Panc1 (cell line): ENCODE measurements at regions not wholly inside any gene's neighbourhood (a gene's known extent, or its start where the extent isn't known, plus 50 kb on each side); places are given as distances from the start of the nearest gene placed in this dataset.

Experiments
- ATAC-seq: fragments of 200-7000 bp; cut with Tn5 transposase; 2 replicates; pipeline ENCODE4 v1.9.1; 2020; ENCODE audit warnings: mild to moderate bottlenecking, moderate library complexity
- BruUV-seq: library from RNA; stranded (reverse); fragments of 400-500 nt; replicated peaks from 2 replicates; lab custom pipeline; 2021; lab: Mats Ljungman, UMichigan
- CTCF ChIA-PET: fragments of 300-600 bp; sonication (Branson Sonifier 250); formaldehyde crosslinking; loops from one replicate; lab custom pipeline; 2022; ENCODE audit warnings: antibody characterized with exemption; lab: Charles Lee
- POLR2A ChIA-PET: fragments of 300-600 bp; sonication (Branson Sonifier 250); formaldehyde crosslinking; loops from one replicate; lab custom pipeline; 2022; ENCODE audit warnings: antibody characterized with exemption; lab: Charles Lee
- DNase-seq: peaks from one replicate; pipeline ENCODE4 v3.0.0-alpha.2; 2010; ENCODE audit warnings: low read depth, low spot score
- H3K27ac ChIP-seq: 2 replicates; pipeline ENCODE4 v1.5.1; 2011; ENCODE audit warnings: mild to moderate bottlenecking, low read length, inconsistent platforms
- H3K27me3 ChIP-seq: fragments of 200-500 bp; sonication (Bioruptor generic); 2 replicates; pipeline ENCODE4 v1.6.0; 2014; ENCODE audit warnings: low read length, inconsistent platforms; ENCODE audit not compliant: control insufficient read depth, insufficient read depth
- H3K36me3 ChIP-seq: fragments of 200-500 bp; sonication (Bioruptor generic); 2 replicates; pipeline ENCODE4 v1.5.1; 2014; ENCODE audit warnings: inconsistent platforms, mild to moderate bottlenecking, low read length, moderate library complexity; ENCODE audit not compliant: control insufficient read depth, insufficient read depth
- H3K4me1 ChIP-seq: 2 replicates; pipeline ENCODE4 v1.5.1; 2011; ENCODE audit warnings: inconsistent platforms, mild to moderate bottlenecking, low read length, moderate library complexity; ENCODE audit not compliant: control insufficient read depth, insufficient read depth
- H3K4me3 ChIP-seq, 2 experiments: 2 replicates each; pipeline ENCODE4 v1.5.1; 2011 to 2012; ENCODE audit warnings: low read depth in 2 of 2, low read length in 2 of 2, mild to moderate bottlenecking in 2 of 2, inconsistent platforms in 1 of 2, moderate library complexity in 1 of 2
- H3K9me3 ChIP-seq: fragments of 200-500 bp; sonication (Bioruptor generic); 2 replicates; pipeline ENCODE4 v1.5.1; 2014; ENCODE audit warnings: low read depth, mild to moderate bottlenecking, inconsistent platforms, low read length, moderate library complexity; ENCODE audit not compliant: control insufficient read depth, insufficient read depth
- POLR2AphosphoS5 ChIP-seq: IDR thresholded peaks from 2 replicates; pipeline ENCODE4 v1.6.1; 2012; ENCODE audit warnings: mild to moderate bottlenecking, low read depth, low read length, moderate library complexity
- SIN3A ChIP-seq: IDR thresholded peaks from 2 replicates; pipeline ENCODE4 v1.6.1; 2012; ENCODE audit warnings: low read depth, mild to moderate bottlenecking, low read length, moderate library complexity, borderline replicate concordance; ENCODE audit not compliant: insufficient read depth
- TCF7L2 ChIP-seq: IDR thresholded peaks from 2 replicates; pipeline ENCODE4 v1.6.1; 2011; ENCODE audit warnings: mild to moderate bottlenecking, low read depth, low read length, inconsistent platforms
- in situ Hi-C: cut with HindIII; loops from 2 replicates; pipeline ENCODE4 v1.10.0; 2016; ENCODE audit warnings: low sequenced_read_pairs, low pct_unique_long_range_greater_than_20kb
- intact Hi-C: fragments of 100-400 bp; cut with micrococcal nuclease; formaldehyde crosslinking; loops from one replicate; pipeline ENCODE4 v1.10.0; 2022; ENCODE audit not compliant: unreplicated experiment
- TF ChIP-seq, protein P1 (sequence below), 2 experiments: IDR thresholded peaks; 2 replicates each; pipeline ENCODE4 v1.6.1; 2011 to 2012; ENCODE audit warnings: low read depth in 2 of 2, control low read depth in 1 of 2, low read length in 1 of 2, mild to moderate bottlenecking in 1 of 2, moderate library complexity in 1 of 2; ENCODE audit not compliant: insufficient read depth in 1 of 2
- TF ChIP-seq, protein P2 (sequence below): fragments of 450-650 bp; IDR thresholded peaks from 2 replicates; pipeline ENCODE4 v1.5.1; 2017; ENCODE audit warnings: mild to moderate bottlenecking

DNA sequence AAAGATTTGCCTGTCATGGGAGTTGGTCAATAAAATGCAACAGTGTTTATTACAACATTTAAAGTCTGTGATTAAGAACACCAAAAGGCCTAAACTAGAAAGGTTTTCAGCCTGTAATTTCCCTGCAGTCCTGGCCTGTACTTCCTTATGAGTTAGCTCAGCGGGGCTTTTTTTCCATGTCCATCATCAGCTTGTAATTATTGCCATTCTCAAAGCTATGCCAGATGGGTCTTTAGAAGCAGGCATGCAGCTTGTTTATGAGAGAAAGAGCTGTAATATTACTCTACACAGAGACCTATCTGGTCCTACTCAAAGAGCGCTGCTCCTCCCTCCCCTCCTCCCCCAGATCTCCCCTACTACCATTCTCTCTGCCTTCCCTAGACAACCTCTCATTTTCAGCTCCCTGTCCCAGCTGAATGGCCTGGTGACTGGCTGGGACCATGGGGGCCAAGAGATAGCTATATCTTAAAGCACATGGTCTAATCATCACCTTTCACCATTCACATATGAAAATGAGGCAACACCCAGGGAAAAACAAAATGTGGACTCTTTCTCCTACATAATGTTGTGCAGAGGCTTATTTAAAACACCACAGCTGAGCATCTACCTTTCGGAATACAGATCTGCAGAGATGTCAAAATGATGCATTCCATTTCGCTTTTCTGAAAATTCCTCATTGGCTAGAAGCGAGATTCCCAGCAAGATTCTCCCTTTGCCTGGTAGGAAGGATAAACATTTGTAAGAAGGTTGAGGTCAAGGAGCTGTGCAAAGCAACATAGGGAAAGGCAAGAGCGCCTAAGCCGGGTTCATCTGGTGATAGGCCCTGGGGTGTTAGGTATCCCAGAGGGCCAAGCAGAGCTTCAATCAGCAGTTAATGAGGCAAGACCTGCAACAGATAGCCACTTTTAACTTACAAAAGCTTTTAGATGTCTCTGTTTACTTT lies 209.7 kb upstream of the CDKN3 start:
- Histone ChIP-seq H3K27ac (no peak overlapping the region), H3K4me1 (no peaks in the 10 kb centered on the region), H3K36me3 (no peaks in the 10 kb centered on the region), H3K27me3 (no peaks in the 10 kb centered on the region), H3K4me3 (no peak overlapping the region), H3K9me3 (no peaks in the 10 kb centered on the region)
- TF ChIP-seq TCF7L2 (no peak), POLR2AphosphoS5 (no peak), SIN3A (no peak)
- TF ChIP-seq, protein P1, sequence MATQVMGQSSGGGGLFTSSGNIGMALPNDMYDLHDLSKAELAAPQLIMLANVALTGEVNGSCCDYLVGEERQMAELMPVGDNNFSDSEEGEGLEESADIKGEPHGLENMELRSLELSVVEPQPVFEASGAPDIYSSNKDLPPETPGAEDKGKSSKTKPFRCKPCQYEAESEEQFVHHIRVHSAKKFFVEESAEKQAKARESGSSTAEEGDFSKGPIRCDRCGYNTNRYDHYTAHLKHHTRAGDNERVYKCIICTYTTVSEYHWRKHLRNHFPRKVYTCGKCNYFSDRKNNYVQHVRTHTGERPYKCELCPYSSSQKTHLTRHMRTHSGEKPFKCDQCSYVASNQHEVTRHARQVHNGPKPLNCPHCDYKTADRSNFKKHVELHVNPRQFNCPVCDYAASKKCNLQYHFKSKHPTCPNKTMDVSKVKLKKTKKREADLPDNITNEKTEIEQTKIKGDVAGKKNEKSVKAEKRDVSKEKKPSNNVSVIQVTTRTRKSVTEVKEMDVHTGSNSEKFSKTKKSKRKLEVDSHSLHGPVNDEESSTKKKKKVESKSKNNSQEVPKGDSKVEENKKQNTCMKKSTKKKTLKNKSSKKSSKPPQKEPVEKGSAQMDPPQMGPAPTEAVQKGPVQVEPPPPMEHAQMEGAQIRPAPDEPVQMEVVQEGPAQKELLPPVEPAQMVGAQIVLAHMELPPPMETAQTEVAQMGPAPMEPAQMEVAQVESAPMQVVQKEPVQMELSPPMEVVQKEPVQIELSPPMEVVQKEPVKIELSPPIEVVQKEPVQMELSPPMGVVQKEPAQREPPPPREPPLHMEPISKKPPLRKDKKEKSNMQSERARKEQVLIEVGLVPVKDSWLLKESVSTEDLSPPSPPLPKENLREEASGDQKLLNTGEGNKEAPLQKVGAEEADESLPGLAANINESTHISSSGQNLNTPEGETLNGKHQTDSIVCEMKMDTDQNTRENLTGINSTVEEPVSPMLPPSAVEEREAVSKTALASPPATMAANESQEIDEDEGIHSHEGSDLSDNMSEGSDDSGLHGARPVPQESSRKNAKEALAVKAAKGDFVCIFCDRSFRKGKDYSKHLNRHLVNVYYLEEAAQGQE (IDR thresholded peaks at IDR 0.05; ENCODE audit: insufficient read depth in 1 of 2, low read depth in 2 of 2, low read length in 1 of 2), result no peak
- TF ChIP-seq, protein P2, sequence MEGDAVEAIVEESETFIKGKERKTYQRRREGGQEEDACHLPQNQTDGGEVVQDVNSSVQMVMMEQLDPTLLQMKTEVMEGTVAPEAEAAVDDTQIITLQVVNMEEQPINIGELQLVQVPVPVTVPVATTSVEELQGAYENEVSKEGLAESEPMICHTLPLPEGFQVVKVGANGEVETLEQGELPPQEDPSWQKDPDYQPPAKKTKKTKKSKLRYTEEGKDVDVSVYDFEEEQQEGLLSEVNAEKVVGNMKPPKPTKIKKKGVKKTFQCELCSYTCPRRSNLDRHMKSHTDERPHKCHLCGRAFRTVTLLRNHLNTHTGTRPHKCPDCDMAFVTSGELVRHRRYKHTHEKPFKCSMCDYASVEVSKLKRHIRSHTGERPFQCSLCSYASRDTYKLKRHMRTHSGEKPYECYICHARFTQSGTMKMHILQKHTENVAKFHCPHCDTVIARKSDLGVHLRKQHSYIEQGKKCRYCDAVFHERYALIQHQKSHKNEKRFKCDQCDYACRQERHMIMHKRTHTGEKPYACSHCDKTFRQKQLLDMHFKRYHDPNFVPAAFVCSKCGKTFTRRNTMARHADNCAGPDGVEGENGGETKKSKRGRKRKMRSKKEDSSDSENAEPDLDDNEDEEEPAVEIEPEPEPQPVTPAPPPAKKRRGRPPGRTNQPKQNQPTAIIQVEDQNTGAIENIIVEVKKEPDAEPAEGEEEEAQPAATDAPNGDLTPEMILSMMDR, result no peak
- ChIA-PET POLR2A (no interaction called here), CTCF (no interaction called here)
- intact Hi-C loops, result no loop called here
- DNase-seq, result no peak
- BruUV-seq, result no TSS peak
- ATAC-seq, result no peak
- in situ Hi-C loops, result no loop called here

DNA sequence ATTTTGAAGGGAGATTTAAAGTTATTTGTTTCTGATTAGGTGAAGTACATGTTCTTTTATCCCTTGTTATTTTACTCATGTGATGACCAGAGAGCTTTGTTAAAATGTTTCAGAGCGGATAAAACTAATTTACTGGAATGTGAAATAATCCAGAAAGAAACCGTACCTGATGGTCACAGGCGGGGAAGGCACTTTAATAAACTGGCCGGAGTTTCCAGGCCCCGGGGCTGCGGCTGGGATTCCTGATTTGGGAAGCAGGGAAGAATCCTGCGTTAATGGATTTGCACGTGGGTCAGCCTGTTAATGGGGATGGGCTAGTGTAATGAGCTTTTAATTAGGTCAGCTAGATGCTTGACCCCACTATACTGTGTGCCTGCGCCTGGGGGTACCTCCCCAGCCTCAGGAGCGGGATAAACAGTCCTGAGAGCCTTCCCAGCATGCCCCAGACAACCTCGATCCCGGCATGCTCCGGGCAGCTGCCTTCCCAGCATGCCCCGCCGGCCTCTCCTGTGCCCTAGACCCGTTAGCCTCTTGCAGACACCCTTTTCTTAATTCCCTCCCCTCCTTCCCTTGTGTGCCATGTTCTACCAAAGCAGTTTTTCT lies 208.6 kb upstream of the CDKN3 start:
- no peaks in the 10 kb centered on the region for H3K36me3 ChIP-seq
- DNase-seq (no peak), ATAC-seq (no peak)
- H3K27me3 ChIP-seq, result no peaks in the 10 kb centered on the region
- BruUV-seq, result no TSS peak
- H3K9me3 ChIP-seq, result no peaks in the 10 kb centered on the region
- H3K4me3 ChIP-seq, result no peak overlapping the region
- ChIA-PET POLR2A (no interaction called here), CTCF (interaction anchor here (0.7 kb wide), 1 partner anchor 231 kb away, joined by 4 read pairs; no protein-coding TSS in a partner anchor)
- TF ChIP-seq, protein P2, result no peak
- TF ChIP-seq SIN3A (no peak), TCF7L2 (no peak), POLR2AphosphoS5 (no peak)
- TF ChIP-seq, protein P1 (IDR thresholded peaks at IDR 0.05; ENCODE audit: insufficient read depth in 1 of 2, low read depth in 2 of 2, low read length in 1 of 2), result no peak
- in situ Hi-C loops, result no loop called here
- no peak overlapping the region for H3K27ac ChIP-seq
- intact Hi-C loops, result no loop called here
- no peaks in the 10 kb centered on the region for H3K4me1 ChIP-seq
